Natural killer cell (primary cell): ENCODE measurements at regions not wholly inside any gene's neighbourhood (a gene's known extent, or its start where the extent isn't known, plus 50 kb on each side); places are given as distances from the start of the nearest gene placed in this dataset.

ENCODE experiments used
- ATAC-seq, 3 donors: fragments of 150-1000 bp in 2 of 3; fragments of 200-7000 bp in 1 of 3; cut with Tn5 transposase; 1 replicate in 1 of 3; 2 replicates in 2 of 3; pipeline ENCODE4 v1.10.0; 2021; ENCODE audit warnings: mild to moderate bottlenecking in 2 of 3, moderate library complexity in 2 of 3
- DNase-seq, 2 donors: peaks; one replicate each; pipeline versions ENCODE4 v3.0.0 to v3.0.0-alpha.2; 2013 to 2021; ENCODE audit warnings: mixed read lengths in 1 of 2
- H3K27ac ChIP-seq: one replicate; pipeline ENCODE4 v1.5.1; 2013; ENCODE audit warnings: mild to moderate bottlenecking, low read length
- H3K27me3 ChIP-seq: one replicate; pipeline ENCODE4 v1.6.1; 2013; ENCODE audit warnings: low read length; ENCODE audit not compliant: control insufficient read depth, insufficient read depth
- H3K36me3 ChIP-seq: one replicate; pipeline ENCODE4 v1.6.1; 2013; ENCODE audit warnings: low read length; ENCODE audit not compliant: control insufficient read depth, insufficient read depth
- H3K4me1 ChIP-seq: one replicate; pipeline ENCODE4 v1.6.1; 2013; ENCODE audit warnings: low read length; ENCODE audit not compliant: control insufficient read depth, insufficient read depth
- H3K4me3 ChIP-seq: one replicate; pipeline ENCODE4 v1.5.1; 2013; ENCODE audit warnings: low read length
- H3K9me3 ChIP-seq: one replicate; pipeline ENCODE4 v1.6.1; 2013; ENCODE audit warnings: low read length; ENCODE audit not compliant: control insufficient read depth, insufficient read depth
- H3K27ac Mint-ChIP-seq, 2 donors: one replicate each; pipeline ENCODE4 v1.8.0; 2022; ENCODE audit warnings: mild to moderate bottlenecking in 2 of 2, mixed read lengths in 2 of 2, moderate library complexity in 1 of 2
- H3K27me3 Mint-ChIP-seq, 2 donors: one replicate each; pipeline ENCODE4 v1.8.0; 2022; ENCODE audit warnings: low read depth in 2 of 2, mixed read lengths in 2 of 2
- H3K36me3 Mint-ChIP-seq: one replicate; pipeline ENCODE4 v1.8.0; 2022; ENCODE audit warnings: mixed read lengths
- H3K4me1 Mint-ChIP-seq, 2 donors: one replicate each; pipeline ENCODE4 v1.8.0; 2022; ENCODE audit warnings: mixed read lengths in 2 of 2
- H3K4me3 Mint-ChIP-seq: one replicate; pipeline ENCODE4 v1.8.0; 2022; ENCODE audit warnings: mild to moderate bottlenecking, moderate library complexity, mixed read lengths
- H3K9me3 Mint-ChIP-seq, 2 donors: one replicate each; pipeline ENCODE4 v1.8.0; 2022; ENCODE audit warnings: mixed read lengths in 2 of 2
- CTCF ChIP-seq: fragments of 200-600 bp; IDR thresholded peaks from one replicate; pipeline ENCODE4 v1.8.0; 2022; ENCODE audit warnings: antibody characterized with exemption
- WGBS: methylation state at CpG from one replicate; pipeline ENCODE4 v1.1.7; 2013; ENCODE audit warnings: missing lambda C conversion rate; ENCODE audit not compliant: insufficient coverage; 5-methylcytosine and 5-hydroxymethylcytosine counted together
- intact Hi-C: fragments of 100-400 bp; cut with micrococcal nuclease; formaldehyde crosslinking; loops from one replicate; pipeline ENCODE4 v1.14.2; 2022

DNA sequence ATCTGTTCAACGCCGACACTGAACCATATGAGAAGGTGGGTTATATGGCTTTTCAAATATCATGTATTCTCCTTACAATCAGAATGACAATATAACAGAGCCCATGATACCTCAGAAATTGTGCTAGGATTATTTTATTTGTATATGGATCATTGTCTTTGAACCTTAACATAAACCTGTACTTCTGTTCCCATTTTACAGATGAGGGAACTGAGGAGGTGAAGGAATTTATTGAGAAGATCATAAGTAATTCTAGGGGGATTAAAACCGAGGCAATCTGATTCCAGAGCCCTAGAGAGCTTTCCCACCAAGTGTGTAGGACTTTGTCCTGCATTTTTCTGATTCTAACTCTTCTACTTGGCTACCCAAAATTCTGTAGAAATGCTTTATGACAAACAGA, 279.8 kb upstream of the FANCL start:
- Mint-ChIP-seq H3K36me3 (no peaks in the 10 kb centered on the region), H3K4me1 (no peaks in the 10 kb centered on the region), H3K27me3 (no peaks in the 10 kb centered on the region), H3K27ac (no peak overlapping the region), H3K9me3 (no peaks in the 10 kb centered on the region), H3K4me3 (no peak overlapping the region)
- H3K4me3 ChIP-seq, result no peak overlapping the region
- intact Hi-C loops, result no loop called here
- H3K27me3 ChIP-seq, result no peaks in the 10 kb centered on the region
- ATAC-seq (no peak), DNase-seq (no peak)
- no peaks in the 10 kb centered on the region for H3K9me3 ChIP-seq
- TF ChIP-seq CTCF, result no peak
- H3K4me1 ChIP-seq, result no peaks in the 10 kb centered on the region
- 60% methylated on average over 1 of the region's 3 CpGs for WGBS
- no peak overlapping the region for H3K27ac ChIP-seq
- H3K36me3 ChIP-seq, result no peaks in the 10 kb centered on the region

- H3K4me3 Mint-ChIP-seq, result no peak overlapping the region
- Histone ChIP-seq H3K4me3 (no peak overlapping the region), H3K36me3 (no peaks in the 10 kb centered on the region), H3K9me3 (no peaks in the 10 kb centered on the region), H3K27ac (no peak overlapping the region), H3K4me1 (no peaks in the 10 kb centered on the region), H3K27me3 (no peaks in the 10 kb centered on the region)
- H3K4me1 Mint-ChIP-seq, result no peaks in the 10 kb centered on the region
- intact Hi-C loops, result no loop called here
- no peaks in the 10 kb centered on the region for H3K27me3 Mint-ChIP-seq
- H3K27ac Mint-ChIP-seq, result no peak overlapping the region
- WGBS, result 92% methylated on average over 2 of the region's 2 CpGs
- no peak for TF ChIP-seq CTCF
- no peaks in the 10 kb centered on the region for H3K36me3 Mint-ChIP-seq
- ATAC-seq, result no peak
- no peaks in the 10 kb centered on the region for H3K9me3 Mint-ChIP-seq
- no peak for DNase-seq
Observed at GRCh38 chr2:58517881-58518280, 276.8 kb upstream of the FANCL start.

DNA sequence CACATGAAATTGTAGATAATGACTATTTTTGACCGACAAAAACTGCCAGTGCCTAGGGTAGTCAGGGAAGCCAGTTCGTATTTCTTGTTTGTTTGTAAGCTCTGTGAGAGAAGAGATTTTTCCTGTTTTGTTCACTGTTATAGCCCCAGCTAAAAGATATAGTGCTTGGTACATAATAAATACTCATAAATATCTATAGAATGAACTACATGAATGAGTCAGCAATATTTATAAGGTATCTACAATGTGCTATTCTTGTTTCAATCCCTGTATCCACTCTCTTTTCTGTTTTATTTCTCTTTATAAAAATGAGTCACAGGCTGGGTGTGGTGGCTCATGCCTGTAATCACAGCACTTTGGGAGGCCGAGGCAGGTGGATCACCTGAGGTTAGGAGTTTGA, 275.6 kb upstream of the FANCL start:
- no peaks in the 10 kb centered on the region for H3K9me3 Mint-ChIP-seq
- ATAC-seq, result no peak
- intact Hi-C loops, result no loop called here

More for the DNA sequence above, 275.6 kb upstream of the FANCL start:
- H3K27ac ChIP-seq, result no peak overlapping the region
- no peak overlapping the region for H3K4me3 Mint-ChIP-seq
- no peaks in the 10 kb centered on the region for H3K9me3 ChIP-seq
- H3K36me3 Mint-ChIP-seq, result no peaks in the 10 kb centered on the region
- WGBS, result 65% methylated on average over 2 of the region's 3 CpGs
- H3K36me3 ChIP-seq, result no peaks in the 10 kb centered on the region
- no peak overlapping the region for H3K4me3 ChIP-seq
- no peaks in the 10 kb centered on the region for H3K4me1 Mint-ChIP-seq
- H3K27me3 Mint-ChIP-seq, result no peaks in the 10 kb centered on the region
- no peak for TF ChIP-seq CTCF
- DNase-seq, result no peak
- no peak overlapping the region for H3K27ac Mint-ChIP-seq
- no peaks in the 10 kb centered on the region for H3K4me1 ChIP-seq
- H3K27me3 ChIP-seq, result no peaks in the 10 kb centered on the region
